Heart left ventricle (tissue), 13 donors: ENCODE measurements at regions not wholly inside any gene's neighbourhood (a gene's known extent, or its start where the extent isn't known, plus 50 kb on each side); places are given as distances from the start of the nearest gene placed in this dataset.
"Not testable (repeated sequence)": the region's sequence is repeated elsewhere in the genome, so short reads cannot be mapped to it uniquely, and the experiment has no call there.

Experiments
- POLR2A ChIP-seq, 2 donors: fragments of 450-650 bp; IDR thresholded peaks; one replicate each; pipeline ENCODE4 v1.6.1; 2017; ENCODE audit warnings: antibody characterized with exemption in 2 of 2, mild to moderate bottlenecking in 2 of 2, moderate library complexity in 2 of 2
- TF ChIP-seq, protein P1 (sequence below), 12 donors: fragments of 200-600 bp; sonication (generic) in 4 of 12; IDR thresholded peaks; one replicate each; pipeline versions ENCODE4 v1.5.0 to v1.8.0; 2018 to 2022; ENCODE audit warnings: antibody characterized with exemption in 12 of 12, mild to moderate bottlenecking in 5 of 12
- donor health status: ischemic (EF 13 %, LVEDD 7.1; RV severe dilation, severe dysfunction).
- donor health status: DM: no; HTN: yes; CAD: no.
- donor health status: DM: no; HTN: no; CAD: no.
- donor health status: ischemic (EF 25% LVEDD 6.9; RV normal size, moderate dysfunction).
- donor health status: ischemic (EF 25% LVEDD 5.7; RV mildly dilated, moderate dysfunction).
- donor health status: ischemic (EF 35%, LVEDD 5.7; RV mildly dilated, moderate dysfunction).
- donor health status: nonischemic (EF 11% LVEDD 7.7; RV severe dilation, severe dysfunction).
- donor health status: DM: yes; HTN: yes; CAD: no.
- donor health status: PGD.
- donor health status: ischemic (EF 29% LVEDD 5.4; RV normal size, mild dysfunction).
- donor health status: nonischemic (EF 23%, LVEDD 6.1; RV moderate dilation, normal function).

- TF ChIP-seq, protein P1, sequence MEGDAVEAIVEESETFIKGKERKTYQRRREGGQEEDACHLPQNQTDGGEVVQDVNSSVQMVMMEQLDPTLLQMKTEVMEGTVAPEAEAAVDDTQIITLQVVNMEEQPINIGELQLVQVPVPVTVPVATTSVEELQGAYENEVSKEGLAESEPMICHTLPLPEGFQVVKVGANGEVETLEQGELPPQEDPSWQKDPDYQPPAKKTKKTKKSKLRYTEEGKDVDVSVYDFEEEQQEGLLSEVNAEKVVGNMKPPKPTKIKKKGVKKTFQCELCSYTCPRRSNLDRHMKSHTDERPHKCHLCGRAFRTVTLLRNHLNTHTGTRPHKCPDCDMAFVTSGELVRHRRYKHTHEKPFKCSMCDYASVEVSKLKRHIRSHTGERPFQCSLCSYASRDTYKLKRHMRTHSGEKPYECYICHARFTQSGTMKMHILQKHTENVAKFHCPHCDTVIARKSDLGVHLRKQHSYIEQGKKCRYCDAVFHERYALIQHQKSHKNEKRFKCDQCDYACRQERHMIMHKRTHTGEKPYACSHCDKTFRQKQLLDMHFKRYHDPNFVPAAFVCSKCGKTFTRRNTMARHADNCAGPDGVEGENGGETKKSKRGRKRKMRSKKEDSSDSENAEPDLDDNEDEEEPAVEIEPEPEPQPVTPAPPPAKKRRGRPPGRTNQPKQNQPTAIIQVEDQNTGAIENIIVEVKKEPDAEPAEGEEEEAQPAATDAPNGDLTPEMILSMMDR (IDR thresholded peaks at IDR 0.05): not testable (repeated sequence)
- not testable (repeated sequence) for TF ChIP-seq POLR2A (IDR thresholded peaks at IDR 0.05)
These were observed 199.2 kb downstream of the TMEM47 start for GRCh38 chrX:34457850-34458249.
